B cell (primary cell): ENCODE measurements at regions not wholly inside any gene's neighbourhood (a gene's known extent, or its start where the extent isn't known, plus 50 kb on each side); places are given as distances from the start of the nearest gene placed in this dataset.

Source experiments
- ATAC-seq: fragments of 200-7000 bp; cut with Tn5 transposase; one replicate; pipeline ENCODE4 v1.10.0; 2021; ENCODE audit warnings: low read depth, mild to moderate bottlenecking, moderate number of reproducible peaks, moderate library complexity
- CTCF ChIA-PET: fragments of 350-600 bp; sonication (Branson Sonifier 250); formaldehyde crosslinking; loops from one replicate; lab custom pipeline; 2021; ENCODE audit warnings: antibody characterized with exemption, inconsistent platforms; lab: Charles Lee
- POLR2A ChIA-PET: fragments of 350-600 bp; sonication (Branson Sonifier 250); formaldehyde crosslinking; loops from one replicate; lab custom pipeline; 2021; ENCODE audit warnings: antibody characterized with exemption; lab: Charles Lee
- DNase-seq: peaks from one replicate; pipeline ENCODE4 v3.0.0; 2013
- H2AFZ ChIP-seq: 2 replicates; pipeline ENCODE4 v1.6.1; 2012; ENCODE audit warnings: mild to moderate bottlenecking, low read depth, low read length; ENCODE audit not compliant: insufficient read depth, poor library complexity, severe bottlenecking
- H3K27ac ChIP-seq, 2 donors: 1 replicate in 1 of 2; 2 replicates in 1 of 2; pipeline ENCODE4 v1.5.1; 2012 to 2013; ENCODE audit warnings: low read length in 2 of 2, mild to moderate bottlenecking in 2 of 2, moderate library complexity in 1 of 2
- H3K27me3 ChIP-seq, 4 experiments: fragments of 200-600 bp in 1 of 4; sonication (generic) in 1 of 4; replicated peaks in 1 of 4; 1 replicate in 2 of 4; 2 replicates in 2 of 4; pipeline versions ENCODE4 v1.6.1 to v1.7.0; 2013 to 2016; ENCODE audit warnings: low read length in 3 of 4, mild to moderate bottlenecking in 2 of 4, mixed read lengths in 1 of 4, moderate library complexity in 1 of 4; ENCODE audit not compliant: insufficient read depth in 4 of 4, control insufficient read depth in 3 of 4; ENCODE audit errors: control extremely low read depth in 1 of 4
- H3K36me3 ChIP-seq, 2 experiments: replicated peaks in 1 of 2; 1 replicate in 1 of 2; 2 replicates in 1 of 2; pipeline versions ENCODE4 v1.6.1 to v1.7.1; 2013; ENCODE audit warnings: low read length in 1 of 2; ENCODE audit not compliant: insufficient read depth in 2 of 2, control insufficient read depth in 1 of 2; ENCODE audit errors: control extremely low read depth in 1 of 2, extremely low read depth in 1 of 2
- H3K4me1 ChIP-seq, 2 donors: fragments of 200-600 bp in 1 of 2; sonication (generic) in 1 of 2; 1 replicate in 1 of 2; 2 replicates in 1 of 2; pipeline versions ENCODE4 v1.5.1 to v1.6.1; 2013 to 2017; ENCODE audit warnings: low read length in 2 of 2; ENCODE audit not compliant: control insufficient read depth in 2 of 2, insufficient read depth in 2 of 2
- H3K4me2 ChIP-seq: replicated peaks from 2 replicates; pipeline ENCODE3; 2012; ENCODE audit warnings: mild to moderate bottlenecking, low read depth, low read length; ENCODE audit not compliant: poor library complexity, severe bottlenecking
- H3K4me3 ChIP-seq, 5 experiments: fragments of 200-600 bp in 1 of 5; sonication (generic) in 1 of 5; 1 replicate in 3 of 5; 2 replicates in 2 of 5; pipeline versions ENCODE4 v1.5.1 to v1.7.0; 2011 to 2016; ENCODE audit warnings: low read length in 4 of 5, mild to moderate bottlenecking in 4 of 5, low read depth in 2 of 5, control low read depth in 1 of 5, moderate library complexity in 1 of 5; ENCODE audit not compliant: insufficient read depth in 1 of 5; ENCODE audit errors: control extremely low read depth in 1 of 5, extremely low read depth in 1 of 5
- H3K79me2 ChIP-seq: fragments of 200-600 bp; sonication (generic); one replicate; pipeline ENCODE4 v1.6.0; 2016; ENCODE audit warnings: low read length; ENCODE audit not compliant: control insufficient read depth, insufficient read depth
- H3K9ac ChIP-seq: fragments of 200-600 bp; sonication (generic); 2 replicates; pipeline ENCODE4 v1.6.1; 2017; ENCODE audit warnings: mild to moderate bottlenecking, low read length, moderate library complexity
- H3K9me3 ChIP-seq, 3 donors: one replicate each; pipeline versions ENCODE4 v1.6.1 to v1.7.1; 2013; ENCODE audit warnings: low read length in 2 of 3; ENCODE audit not compliant: control insufficient read depth in 2 of 3, insufficient read depth in 1 of 3; ENCODE audit errors: control extremely low read depth in 1 of 3
- H4K20me1 ChIP-seq: 2 replicates; pipeline ENCODE4 v1.6.0; 2012; ENCODE audit warnings: mild to moderate bottlenecking, low read length; ENCODE audit not compliant: insufficient read depth, control insufficient read depth, poor library complexity, severe bottlenecking
- H3K27ac Mint-ChIP-seq: one replicate; pipeline ENCODE4 v1.8.0; 2021; ENCODE audit warnings: mixed read lengths
- H3K27me3 Mint-ChIP-seq: one replicate; pipeline ENCODE4 v1.8.0; 2021; ENCODE audit warnings: mixed read lengths
- H3K4me1 Mint-ChIP-seq: one replicate; pipeline ENCODE4 v1.8.0; 2021; ENCODE audit warnings: mixed read lengths
- H3K4me3 Mint-ChIP-seq: one replicate; pipeline ENCODE4 v1.8.0; 2021; ENCODE audit warnings: mixed read lengths
- H3K9me3 Mint-ChIP-seq: one replicate; pipeline ENCODE4 v1.8.0; 2022; ENCODE audit warnings: mixed read lengths; ENCODE audit not compliant: insufficient read depth
- CTCF ChIP-seq: fragments of 200-600 bp; IDR thresholded peaks from one replicate; pipeline ENCODE4 v1.8.0; 2022; ENCODE audit warnings: antibody characterized with exemption, mild to moderate bottlenecking
- EZH2 ChIP-seq: IDR thresholded peaks from 2 replicates; pipeline ENCODE4 v1.6.1; 2012; ENCODE audit warnings: borderline replicate concordance, low read depth, mild to moderate bottlenecking, moderate library complexity, low read length; ENCODE audit not compliant: insufficient read depth, poor library complexity, severe bottlenecking
- WGBS: methylation state at CpG from one replicate; pipeline ENCODE4 v1.1.5; 2013; ENCODE audit warnings: missing lambda C conversion rate; ENCODE audit not compliant: insufficient coverage; 5-methylcytosine and 5-hydroxymethylcytosine counted together
- intact Hi-C: fragments of 100-400 bp; cut with micrococcal nuclease; formaldehyde crosslinking; loops from one replicate; pipeline ENCODE4 v1.10.0; 2022

GRCh38 chr3:73186741-73187140, 125.3 kb downstream of the EBLN2 start:
- no peak for ATAC-seq
- ChIA-PET CTCF (no interaction called here), POLR2A (no interaction called here)
- no peaks in the 10 kb centered on the region for H3K9me3 Mint-ChIP-seq
- intact Hi-C loops = no loop called here
- H2AFZ ChIP-seq = no peak overlapping the region
- H3K4me2 ChIP-seq = no peak overlapping the region
- no peaks in the 10 kb centered on the region for H3K79me2 ChIP-seq
- DNase-seq = no peak
- H3K27ac ChIP-seq = no peak overlapping the region
- no peak for TF ChIP-seq CTCF
- no peak for TF ChIP-seq EZH2
- H3K4me1 ChIP-seq = no peaks in the 10 kb centered on the region
- H3K36me3 ChIP-seq = no peaks in the 10 kb centered on the region
- H3K4me1 Mint-ChIP-seq = no peaks in the 10 kb centered on the region
- H4K20me1 ChIP-seq = no peaks in the 10 kb centered on the region
- no peak overlapping the region for H3K4me3 ChIP-seq
- no CpG with 5 or more reads among the region's 1 CpG for WGBS
- H3K27me3 Mint-ChIP-seq = peaks cover 9% of the 10 kb centered on the region
- H3K4me3 Mint-ChIP-seq = no peak overlapping the region
- H3K9ac ChIP-seq = no peak overlapping the region
- H3K27ac Mint-ChIP-seq = no peak overlapping the region
- no peaks in the 10 kb centered on the region for H3K9me3 ChIP-seq
- H3K27me3 ChIP-seq = peaks cover 0 to 3% (median 0%) of the 10 kb centered on the region in 4 experiments

GRCh38 chr3:73187328-73187727, 125.9 kb downstream of the EBLN2 start:
- DNase-seq (no peak), ATAC-seq (no peak)
- Mint-ChIP-seq H3K4me3 (no peak overlapping the region), H3K9me3 (no peaks in the 10 kb centered on the region), H3K27me3 (peaks cover 9% of the 10 kb centered on the region), H3K27ac (no peak overlapping the region), H3K4me1 (no peaks in the 10 kb centered on the region)
- ChIA-PET POLR2A (no interaction called here), CTCF (no interaction called here)
- WGBS = no CpG with 5 or more reads among the region's 5 CpGs
- H3K9me3 ChIP-seq = no peaks in the 10 kb centered on the region
- no peak for TF ChIP-seq EZH2
- H3K27me3 ChIP-seq = peaks cover 0 to 3% (median 0%) of the 10 kb centered on the region in 4 experiments
- H3K4me1 ChIP-seq = no peaks in the 10 kb centered on the region
- H3K79me2 ChIP-seq = no peaks in the 10 kb centered on the region
- H3K36me3 ChIP-seq = no peaks in the 10 kb centered on the region
- intact Hi-C loops = no loop called here
- no peak overlapping the region for H3K4me2 ChIP-seq
- no peak overlapping the region for H3K27ac ChIP-seq
- no peak overlapping the region for H3K9ac ChIP-seq
- H3K4me3 ChIP-seq = no peak overlapping the region
- H2AFZ ChIP-seq = no peak overlapping the region
- H4K20me1 ChIP-seq = no peaks in the 10 kb centered on the region
